Stomach smooth muscle (tissue), 2 donors: ENCODE measurements at regions not wholly inside any gene's neighbourhood (a gene's known extent, or its start where the extent isn't known, plus 50 kb on each side); places are given as distances from the start of the nearest gene placed in this dataset.

Experiments
- H3K27ac ChIP-seq: one replicate; pipeline ENCODE4 v1.7.0; 2013; ENCODE audit warnings: mild to moderate bottlenecking, low read length, inconsistent platforms
- H3K27me3 ChIP-seq, 2 donors: one replicate each; pipeline ENCODE4 v1.7.0; 2013; ENCODE audit warnings: low read length in 2 of 2; ENCODE audit not compliant: insufficient read depth in 2 of 2, control insufficient read depth in 1 of 2
- H3K36me3 ChIP-seq, 2 donors: one replicate each; pipeline ENCODE4 v1.7.0; 2013; ENCODE audit warnings: low read length in 2 of 2; ENCODE audit not compliant: control insufficient read depth in 2 of 2, insufficient read depth in 2 of 2
- H3K4me1 ChIP-seq: one replicate; pipeline ENCODE4 v1.7.0; 2013; ENCODE audit warnings: low read length; ENCODE audit not compliant: control insufficient read depth, insufficient read depth
- H3K4me3 ChIP-seq, 2 donors: one replicate each; pipeline ENCODE4 v1.7.0; 2013; ENCODE audit warnings: low read length in 2 of 2
- H3K9ac ChIP-seq, 2 donors: one replicate each; pipeline ENCODE4 v1.7.0; 2013; ENCODE audit warnings: low read length in 2 of 2, mild to moderate bottlenecking in 1 of 2
- H3K9me3 ChIP-seq, 2 donors: one replicate each; pipeline ENCODE4 v1.7.0; 2013; ENCODE audit warnings: low read length in 2 of 2; ENCODE audit not compliant: control insufficient read depth in 2 of 2
- donor health status: healthy.
- donor health status: Pancreatic carcinoma.

GRCh38 chr7:33701189-33701740, 204.1 kb upstream of the BMPER start:
- H3K36me3 ChIP-seq, result peaks cover 0 to 2% of the 10 kb centered on the region in 2 donors
- peaks cover 7 to 10% of the 10 kb centered on the region in 2 donors for H3K9me3 ChIP-seq
- no peaks in the 10 kb centered on the region for H3K27me3 ChIP-seq
- H3K4me3 ChIP-seq, result no peak overlapping the region
- no peak overlapping the region for H3K27ac ChIP-seq
- no peak overlapping the region for H3K9ac ChIP-seq
- no peaks in the 10 kb centered on the region for H3K4me1 ChIP-seq

- Histone ChIP-seq H3K27ac (no peak overlapping the region), H3K9me3 (peaks cover 7 to 10% of the 10 kb centered on the region in 2 donors), H3K27me3 (no peaks in the 10 kb centered on the region), H3K4me1 (no peaks in the 10 kb centered on the region), H3K9ac (no peak overlapping the region), H3K36me3 (peaks cover 0 to 2% of the 10 kb centered on the region in 2 donors), H3K4me3 (no peak overlapping the region)
Measured at GRCh38 chr7:33701927-33702326, 203.4 kb upstream of the BMPER start.

GRCh38 chr7:33702514-33703054, 202.8 kb upstream of the BMPER start:
- peaks cover 0 to 2% of the 10 kb centered on the region in 2 donors for H3K36me3 ChIP-seq
- H3K27me3 ChIP-seq, result no peaks in the 10 kb centered on the region
- peaks cover 7 to 10% of the 10 kb centered on the region in 2 donors for H3K9me3 ChIP-seq
- no peak overlapping the region for H3K27ac ChIP-seq
- no peaks in the 10 kb centered on the region for H3K4me1 ChIP-seq
- H3K4me3 ChIP-seq, result no peak overlapping the region
- no peak overlapping the region for H3K9ac ChIP-seq

DNA sequence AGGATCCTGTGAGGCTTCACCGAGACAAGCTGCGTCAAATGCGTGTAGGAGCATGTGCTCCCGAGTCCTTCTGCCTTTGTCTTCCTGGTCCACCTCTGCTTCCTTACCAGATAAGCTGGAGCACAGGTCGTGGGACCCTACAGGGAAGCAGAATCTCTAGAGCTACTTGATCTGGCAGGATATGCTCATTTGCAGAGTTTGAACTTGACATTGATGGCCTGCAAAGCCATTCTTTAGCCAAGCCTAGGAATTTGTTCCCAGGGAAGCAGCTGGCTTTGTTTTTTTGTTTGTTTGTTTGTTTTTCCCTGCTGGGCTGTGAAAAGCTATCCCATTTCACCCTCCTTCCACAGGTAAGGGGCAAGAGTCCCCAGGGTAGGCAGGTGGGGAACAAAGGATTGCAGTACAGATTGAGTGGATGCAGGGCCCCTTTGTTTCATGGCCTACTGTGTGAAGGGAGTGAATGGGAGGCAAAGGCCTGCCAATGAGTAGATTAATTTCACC, 200.0 kb upstream of the BMPER start:
- no peaks in the 10 kb centered on the region for H3K4me1 ChIP-seq
- no peak overlapping the region for H3K27ac ChIP-seq
- H3K36me3 ChIP-seq, result peaks cover 0 to 2% of the 10 kb centered on the region in 2 donors
- no peaks in the 10 kb centered on the region for H3K27me3 ChIP-seq
- no peak overlapping the region for H3K4me3 ChIP-seq
- H3K9me3 ChIP-seq, result peaks cover 7 to 10% of the 10 kb centered on the region in 2 donors
- H3K9ac ChIP-seq, result no peak overlapping the region

DNA sequence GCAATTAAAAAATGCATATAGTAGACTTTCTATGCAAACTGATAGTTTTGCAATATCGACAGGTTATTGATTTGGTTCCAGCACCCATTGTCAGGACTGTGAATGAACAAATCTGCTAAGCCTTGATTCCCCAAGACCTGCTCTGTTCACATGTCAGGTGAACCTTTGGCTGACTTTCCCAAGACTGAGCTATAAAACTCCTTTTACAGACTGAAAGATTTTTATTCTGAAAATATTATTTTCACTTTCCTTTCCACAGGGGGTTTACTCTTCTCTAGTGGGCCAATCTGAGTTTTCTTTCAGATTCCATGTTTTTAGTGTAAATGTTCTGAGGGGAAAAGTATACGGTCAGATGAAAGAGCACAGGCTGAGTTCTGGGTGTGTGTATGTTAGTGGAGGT, 199.2 kb upstream of the BMPER start:
- no peaks in the 10 kb centered on the region for H3K4me1 ChIP-seq
- H3K36me3 ChIP-seq, result peaks cover 0 to 2% of the 10 kb centered on the region in 2 donors
- H3K27me3 ChIP-seq, result no peaks in the 10 kb centered on the region
- peaks cover 5 to 7% of the 10 kb centered on the region in 2 donors for H3K9me3 ChIP-seq
- no peak overlapping the region for H3K27ac ChIP-seq
- no peak overlapping the region for H3K9ac ChIP-seq
- H3K4me3 ChIP-seq, result no peak overlapping the region

- Histone ChIP-seq H3K27me3 (no peaks in the 10 kb centered on the region), H3K36me3 (no peaks in the 10 kb centered on the region), H3K27ac (no peak overlapping the region), H3K4me1 (no peaks in the 10 kb centered on the region), H3K4me3 (no peak overlapping the region), H3K9me3 (peaks cover 0 to under 1% of the 10 kb centered on the region in 2 donors), H3K9ac (no peak overlapping the region)
Measured at GRCh38 chr7:33706771-33707200, 198.6 kb upstream of the BMPER start.

DNA sequence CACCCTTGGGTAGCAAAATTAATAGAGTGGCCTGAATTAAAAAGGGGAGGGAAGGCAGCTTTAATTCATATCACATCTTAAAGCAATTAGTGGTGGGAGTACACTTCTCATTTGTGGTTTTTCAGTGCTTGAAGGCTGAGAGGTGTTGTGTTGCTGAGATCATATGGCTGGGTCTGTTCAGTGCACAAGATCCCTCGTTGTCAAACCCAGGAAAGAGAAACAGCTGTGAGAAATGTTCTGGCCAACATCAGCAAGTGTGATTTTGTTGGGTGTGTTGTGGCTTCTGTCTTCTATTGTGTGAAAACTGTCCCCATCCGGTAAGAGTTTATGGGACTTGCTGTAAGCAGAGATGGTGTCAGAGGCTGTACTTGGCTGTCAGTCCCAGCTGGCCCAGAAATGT, 197.9 kb upstream of the BMPER start:
- Histone ChIP-seq H3K4me1 (no peaks in the 10 kb centered on the region), H3K9ac (no peak overlapping the region), H3K9me3 (no peaks in the 10 kb centered on the region), H3K4me3 (no peak overlapping the region), H3K27ac (no peak overlapping the region), H3K27me3 (no peaks in the 10 kb centered on the region), H3K36me3 (no peaks in the 10 kb centered on the region)

- H3K4me3 ChIP-seq, result no peak overlapping the region
- H3K36me3 ChIP-seq, result no peaks in the 10 kb centered on the region
- no peaks in the 10 kb centered on the region for H3K27me3 ChIP-seq
- no peak overlapping the region for H3K27ac ChIP-seq
- no peak overlapping the region for H3K9ac ChIP-seq
- no peaks in the 10 kb centered on the region for H3K9me3 ChIP-seq
- H3K4me1 ChIP-seq, result no peaks in the 10 kb centered on the region
Measured at GRCh38 chr7:33710608-33711007, 194.7 kb upstream of the BMPER start.

- no peak overlapping the region for H3K9ac ChIP-seq
- H3K4me3 ChIP-seq, result no peak overlapping the region
- no peaks in the 10 kb centered on the region for H3K36me3 ChIP-seq
- no peaks in the 10 kb centered on the region for H3K27me3 ChIP-seq
- H3K9me3 ChIP-seq, result no peaks in the 10 kb centered on the region
- H3K4me1 ChIP-seq, result no peaks in the 10 kb centered on the region
- H3K27ac ChIP-seq, result no peak overlapping the region
Measured at GRCh38 chr7:33711231-33712019, 193.9 kb upstream of the BMPER start.

DNA sequence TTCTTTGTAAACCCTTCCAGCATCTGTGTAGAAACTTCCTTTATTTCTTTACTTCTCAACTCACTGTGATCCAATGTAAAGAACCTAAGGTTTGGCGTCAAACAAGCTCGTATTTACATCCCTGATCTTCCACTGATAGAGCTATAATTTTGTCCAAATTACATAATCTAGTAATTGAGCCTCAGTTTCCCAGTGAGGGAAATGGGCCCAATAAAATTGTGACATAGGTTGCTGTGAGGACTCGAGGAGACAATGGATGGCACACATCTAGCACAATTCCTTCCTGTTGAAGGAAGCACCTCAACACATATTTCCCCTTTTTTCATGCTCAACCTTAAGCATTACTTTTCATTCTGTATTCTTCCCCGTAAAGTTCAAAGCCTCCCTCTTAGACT, 193.3 kb upstream of the BMPER start:
- Histone ChIP-seq H3K36me3 (no peaks in the 10 kb centered on the region), H3K4me3 (no peak overlapping the region), H3K9ac (no peak overlapping the region), H3K9me3 (peaks cover 0 to under 1% of the 10 kb centered on the region in 2 donors), H3K27me3 (no peaks in the 10 kb centered on the region), H3K27ac (no peak overlapping the region), H3K4me1 (no peaks in the 10 kb centered on the region)

DNA sequence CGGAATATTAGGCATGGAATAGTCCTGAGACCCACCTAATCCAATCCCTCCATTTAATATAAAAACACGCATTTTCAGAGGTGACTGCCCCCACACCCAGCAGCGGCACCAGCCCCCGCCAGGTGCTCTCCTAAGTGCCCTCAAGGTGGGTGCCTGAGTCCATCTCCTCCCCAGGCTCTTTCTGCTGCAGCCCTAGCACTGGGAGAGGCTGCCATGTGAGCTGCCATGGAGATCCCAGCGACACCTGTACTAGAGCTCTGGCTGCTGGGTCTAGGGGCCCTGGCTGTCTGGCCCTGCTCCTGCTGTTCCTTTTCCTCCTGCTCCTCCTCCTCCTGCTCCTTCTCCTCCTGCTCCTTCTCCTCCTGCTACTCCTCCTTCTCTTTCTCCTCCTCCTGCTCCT, 191.1 kb upstream of the BMPER start:
- Histone ChIP-seq H3K27ac (no peak overlapping the region), H3K9ac (no peak overlapping the region), H3K4me1 (peaks cover 5% of the 10 kb centered on the region), H3K4me3 (no peak overlapping the region), H3K27me3 (no peaks in the 10 kb centered on the region), H3K36me3 (no peaks in the 10 kb centered on the region), H3K9me3 (peaks cover 0 to 2% of the 10 kb centered on the region in 2 donors)
